ENCODE measurements at regions not wholly inside any gene's neighbourhood (a gene's known extent, or its start where the extent isn't known, plus 50 kb on each side); places are given as distances from the start of the nearest gene placed in this dataset.

DNA sequence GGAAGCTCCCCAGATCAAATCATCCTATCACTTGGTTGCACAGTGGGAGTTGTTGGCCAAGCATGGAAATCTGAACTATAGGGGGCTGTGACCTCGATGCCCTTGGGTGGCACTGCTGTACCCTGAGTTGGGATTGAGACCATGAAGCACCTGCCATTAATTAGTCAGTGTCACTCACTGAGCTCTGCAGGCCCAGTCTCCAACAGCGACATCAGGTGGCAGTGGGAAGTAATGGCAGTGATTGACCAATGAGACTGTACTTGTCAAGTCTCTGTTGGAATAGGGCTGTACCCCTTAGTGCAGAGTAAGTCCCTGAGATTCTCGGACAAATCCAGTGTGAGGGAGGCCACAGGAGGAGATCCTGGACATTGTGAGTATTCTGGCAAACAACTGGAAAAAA, 118.0 kb upstream of the RPL38 start (continued):
- TF ChIP-seq, protein P1, sequence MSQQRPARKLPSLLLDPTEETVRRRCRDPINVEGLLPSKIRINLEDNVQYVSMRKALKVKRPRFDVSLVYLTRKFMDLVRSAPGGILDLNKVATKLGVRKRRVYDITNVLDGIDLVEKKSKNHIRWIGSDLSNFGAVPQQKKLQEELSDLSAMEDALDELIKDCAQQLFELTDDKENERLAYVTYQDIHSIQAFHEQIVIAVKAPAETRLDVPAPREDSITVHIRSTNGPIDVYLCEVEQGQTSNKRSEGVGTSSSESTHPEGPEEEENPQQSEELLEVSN (IDR thresholded peaks at IDR 0.05) = no peak
- TF ChIP-seq, protein P2, sequence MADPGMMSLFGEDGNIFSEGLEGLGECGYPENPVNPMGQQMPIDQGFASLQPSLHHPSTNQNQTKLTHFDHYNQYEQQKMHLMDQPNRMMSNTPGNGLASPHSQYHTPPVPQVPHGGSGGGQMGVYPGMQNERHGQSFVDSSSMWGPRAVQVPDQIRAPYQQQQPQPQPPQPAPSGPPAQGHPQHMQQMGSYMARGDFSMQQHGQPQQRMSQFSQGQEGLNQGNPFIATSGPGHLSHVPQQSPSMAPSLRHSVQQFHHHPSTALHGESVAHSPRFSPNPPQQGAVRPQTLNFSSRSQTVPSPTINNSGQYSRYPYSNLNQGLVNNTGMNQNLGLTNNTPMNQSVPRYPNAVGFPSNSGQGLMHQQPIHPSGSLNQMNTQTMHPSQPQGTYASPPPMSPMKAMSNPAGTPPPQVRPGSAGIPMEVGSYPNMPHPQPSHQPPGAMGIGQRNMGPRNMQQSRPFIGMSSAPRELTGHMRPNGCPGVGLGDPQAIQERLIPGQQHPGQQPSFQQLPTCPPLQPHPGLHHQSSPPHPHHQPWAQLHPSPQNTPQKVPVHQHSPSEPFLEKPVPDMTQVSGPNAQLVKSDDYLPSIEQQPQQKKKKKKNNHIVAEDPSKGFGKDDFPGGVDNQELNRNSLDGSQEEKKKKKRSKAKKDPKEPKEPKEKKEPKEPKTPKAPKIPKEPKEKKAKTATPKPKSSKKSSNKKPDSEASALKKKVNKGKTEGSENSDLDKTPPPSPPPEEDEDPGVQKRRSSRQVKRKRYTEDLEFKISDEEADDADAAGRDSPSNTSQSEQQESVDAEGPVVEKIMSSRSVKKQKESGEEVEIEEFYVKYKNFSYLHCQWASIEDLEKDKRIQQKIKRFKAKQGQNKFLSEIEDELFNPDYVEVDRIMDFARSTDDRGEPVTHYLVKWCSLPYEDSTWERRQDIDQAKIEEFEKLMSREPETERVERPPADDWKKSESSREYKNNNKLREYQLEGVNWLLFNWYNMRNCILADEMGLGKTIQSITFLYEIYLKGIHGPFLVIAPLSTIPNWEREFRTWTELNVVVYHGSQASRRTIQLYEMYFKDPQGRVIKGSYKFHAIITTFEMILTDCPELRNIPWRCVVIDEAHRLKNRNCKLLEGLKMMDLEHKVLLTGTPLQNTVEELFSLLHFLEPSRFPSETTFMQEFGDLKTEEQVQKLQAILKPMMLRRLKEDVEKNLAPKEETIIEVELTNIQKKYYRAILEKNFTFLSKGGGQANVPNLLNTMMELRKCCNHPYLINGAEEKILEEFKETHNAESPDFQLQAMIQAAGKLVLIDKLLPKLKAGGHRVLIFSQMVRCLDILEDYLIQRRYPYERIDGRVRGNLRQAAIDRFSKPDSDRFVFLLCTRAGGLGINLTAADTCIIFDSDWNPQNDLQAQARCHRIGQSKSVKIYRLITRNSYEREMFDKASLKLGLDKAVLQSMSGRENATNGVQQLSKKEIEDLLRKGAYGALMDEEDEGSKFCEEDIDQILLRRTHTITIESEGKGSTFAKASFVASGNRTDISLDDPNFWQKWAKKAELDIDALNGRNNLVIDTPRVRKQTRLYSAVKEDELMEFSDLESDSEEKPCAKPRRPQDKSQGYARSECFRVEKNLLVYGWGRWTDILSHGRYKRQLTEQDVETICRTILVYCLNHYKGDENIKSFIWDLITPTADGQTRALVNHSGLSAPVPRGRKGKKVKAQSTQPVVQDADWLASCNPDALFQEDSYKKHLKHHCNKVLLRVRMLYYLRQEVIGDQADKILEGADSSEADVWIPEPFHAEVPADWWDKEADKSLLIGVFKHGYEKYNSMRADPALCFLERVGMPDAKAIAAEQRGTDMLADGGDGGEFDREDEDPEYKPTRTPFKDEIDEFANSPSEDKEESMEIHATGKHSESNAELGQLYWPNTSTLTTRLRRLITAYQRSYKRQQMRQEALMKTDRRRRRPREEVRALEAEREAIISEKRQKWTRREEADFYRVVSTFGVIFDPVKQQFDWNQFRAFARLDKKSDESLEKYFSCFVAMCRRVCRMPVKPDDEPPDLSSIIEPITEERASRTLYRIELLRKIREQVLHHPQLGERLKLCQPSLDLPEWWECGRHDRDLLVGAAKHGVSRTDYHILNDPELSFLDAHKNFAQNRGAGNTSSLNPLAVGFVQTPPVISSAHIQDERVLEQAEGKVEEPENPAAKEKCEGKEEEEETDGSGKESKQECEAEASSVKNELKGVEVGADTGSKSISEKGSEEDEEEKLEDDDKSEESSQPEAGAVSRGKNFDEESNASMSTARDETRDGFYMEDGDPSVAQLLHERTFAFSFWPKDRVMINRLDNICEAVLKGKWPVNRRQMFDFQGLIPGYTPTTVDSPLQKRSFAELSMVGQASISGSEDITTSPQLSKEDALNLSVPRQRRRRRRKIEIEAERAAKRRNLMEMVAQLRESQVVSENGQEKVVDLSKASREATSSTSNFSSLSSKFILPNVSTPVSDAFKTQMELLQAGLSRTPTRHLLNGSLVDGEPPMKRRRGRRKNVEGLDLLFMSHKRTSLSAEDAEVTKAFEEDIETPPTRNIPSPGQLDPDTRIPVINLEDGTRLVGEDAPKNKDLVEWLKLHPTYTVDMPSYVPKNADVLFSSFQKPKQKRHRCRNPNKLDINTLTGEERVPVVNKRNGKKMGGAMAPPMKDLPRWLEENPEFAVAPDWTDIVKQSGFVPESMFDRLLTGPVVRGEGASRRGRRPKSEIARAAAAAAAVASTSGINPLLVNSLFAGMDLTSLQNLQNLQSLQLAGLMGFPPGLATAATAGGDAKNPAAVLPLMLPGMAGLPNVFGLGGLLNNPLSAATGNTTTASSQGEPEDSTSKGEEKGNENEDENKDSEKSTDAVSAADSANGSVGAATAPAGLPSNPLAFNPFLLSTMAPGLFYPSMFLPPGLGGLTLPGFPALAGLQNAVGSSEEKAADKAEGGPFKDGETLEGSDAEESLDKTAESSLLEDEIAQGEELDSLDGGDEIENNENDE (IDR thresholded peaks at IDR 0.05; ENCODE audit: insufficient replicate concordance, low read length) = no peak
- no peak for TF ChIP-seq SP1 (IDR thresholded peaks at IDR 0.05; ENCODE audit: low read depth, low read length)
- TF ChIP-seq BRCA1 (IDR thresholded peaks at IDR 0.05; ENCODE audit: low read depth, low read length) = no peak
- TF ChIP-seq RXRA (IDR thresholded peaks at IDR 0.05; ENCODE audit: insufficient read depth, low read depth, low read length) = no peak
- TF ChIP-seq CBX8 (IDR thresholded peaks at IDR 0.05; ENCODE audit: borderline replicate concordance, low read depth, low read length) = no peak
- TF ChIP-seq RAD21 (IDR thresholded peaks at IDR 0.05 in 1 of 2, conservative IDR thresholded peaks at IDR 0.05 in 1 of 2; ENCODE audit: low read depth in 2 of 2, low read length in 2 of 2) = peak; percentile 60 to 76
- no peak for TF ChIP-seq PHF8 (conservative IDR thresholded peaks at IDR 0.05; ENCODE audit: low read depth, low read length)
- TF ChIP-seq CHD2 (IDR thresholded peaks at IDR 0.05; ENCODE audit: low read length) = no peak
- no peak for TF ChIP-seq BACH1 (IDR thresholded peaks at IDR 0.05; ENCODE audit: low read length)
- peak; percentile 51; the same call in 1 of the 2 replicates for TF ChIP-seq YY1 (IDR thresholded peaks at IDR 0.05; ENCODE audit: low read depth, low read length)
- no peak for TF ChIP-seq KDM5A (IDR thresholded peaks at IDR 0.05; ENCODE audit: low read length)
